H1 (cell line): ENCODE measurements at regions not wholly inside any gene's neighbourhood (a gene's known extent, or its start where the extent isn't known, plus 50 kb on each side); places are given as distances from the start of the nearest gene placed in this dataset.

Experiments
- ASH2L ChIP-seq: fragments of 200-600, 300-600 bp; sonication (generic); IDR thresholded peaks from one replicate; pipeline ENCODE4 v1.7.1; 2017; ENCODE audit warnings: low read length
- CEBPB ChIP-seq: IDR thresholded peaks from 2 replicates; pipeline ENCODE4 v1.6.1; 2012; ENCODE audit warnings: low read depth, low read length
- EP300 ChIP-seq, 2 experiments: IDR thresholded peaks; 1 replicate in 1 of 2; 2 replicates in 1 of 2; pipeline ENCODE4 v1.6.1; 2011 to 2012; ENCODE audit warnings: low read depth in 2 of 2, low read length in 2 of 2, mild to moderate bottlenecking in 2 of 2, borderline replicate concordance in 1 of 2, inconsistent platforms in 1 of 2, moderate library complexity in 1 of 2
- FOSL1 ChIP-seq: IDR thresholded peaks from 2 replicates; pipeline ENCODE4 v1.6.1; 2011; ENCODE audit warnings: mild to moderate bottlenecking, low read depth, low read length, moderate library complexity; ENCODE audit not compliant: insufficient read depth
- JUND ChIP-seq: IDR thresholded peaks from 2 replicates; pipeline ENCODE4 v1.6.1; 2011; ENCODE audit warnings: mild to moderate bottlenecking, improper control_type of control experiment, low read length
- POLR2A ChIP-seq, 2 experiments: IDR thresholded peaks; 1 replicate in 1 of 2; 2 replicates in 1 of 2; pipeline ENCODE4 v1.6.1; 2011; ENCODE audit warnings: low read depth in 2 of 2, low read length in 2 of 2, mild to moderate bottlenecking in 2 of 2; ENCODE audit errors: control extremely low read depth in 1 of 2
- RFX5 ChIP-seq: IDR thresholded peaks from 2 replicates; pipeline ENCODE4 v1.6.1; 2011; ENCODE audit warnings: low read depth, low read length, improper control_type of control experiment, borderline replicate concordance
- SIN3A ChIP-seq, 2 experiments: IDR thresholded peaks in 1 of 2; conservative IDR thresholded peaks in 1 of 2; 2 replicates each; pipeline ENCODE4 v1.6.1; 2011 to 2012; ENCODE audit warnings: low read length in 2 of 2, improper control_type of control experiment in 1 of 2, low read depth in 1 of 2, mild to moderate bottlenecking in 1 of 2
- SP1 ChIP-seq: IDR thresholded peaks from 2 replicates; pipeline ENCODE4 v1.6.1; 2011; ENCODE audit warnings: low read depth, low read length
- TAF1 ChIP-seq: IDR thresholded peaks from 2 replicates; pipeline ENCODE4 v1.6.1; 2011; ENCODE audit warnings: mild to moderate bottlenecking, low read depth, low read length
- ZNF274 ChIP-seq: IDR thresholded peaks from 2 replicates; pipeline ENCODE4 v1.7.0; 2012; ENCODE audit warnings: low read length, borderline replicate concordance; ENCODE audit errors: extremely low read depth
- TF ChIP-seq, protein P1 (sequence below): IDR thresholded peaks from 2 replicates; pipeline ENCODE4 v1.6.1; 2012; ENCODE audit warnings: inconsistent platforms
- TF ChIP-seq, protein P2 (sequence below), 3 experiments: IDR thresholded peaks; 1 replicate in 2 of 3; 2 replicates in 1 of 3; pipeline versions ENCODE4 v1.5.1 to v1.6.1; 2011; ENCODE audit warnings: low read length in 3 of 3, mild to moderate bottlenecking in 3 of 3, inconsistent platforms in 2 of 3, low read depth in 1 of 3, moderate library complexity in 1 of 3; ENCODE audit not compliant: insufficient read depth in 1 of 3; ENCODE audit errors: control extremely low read depth in 1 of 3

DNA sequence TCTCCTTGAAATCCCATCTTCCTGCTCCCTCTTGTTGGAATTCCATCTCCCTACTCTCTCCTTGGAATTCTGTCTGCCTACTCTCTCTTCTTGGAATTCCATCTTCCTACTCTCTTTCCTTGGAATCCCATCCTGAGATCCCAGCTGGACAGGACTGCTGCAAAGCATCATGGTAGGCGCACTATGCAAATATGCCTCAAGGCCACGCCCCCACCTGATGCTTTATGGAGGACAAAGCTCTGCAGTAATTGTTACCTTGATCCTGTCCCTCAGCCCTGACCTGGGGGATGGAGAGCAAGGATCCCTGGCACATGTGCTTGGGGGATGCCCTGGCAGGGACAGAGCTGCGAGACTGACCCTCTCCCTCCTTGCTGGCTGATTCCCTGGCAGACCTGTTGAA, 185.6 kb downstream of the TBX5 start:
- TF ChIP-seq ZNF274 = no peak
- no peak for TF ChIP-seq TAF1
- TF ChIP-seq CEBPB = no peak
- no peak for TF ChIP-seq FOSL1
- no peak for TF ChIP-seq ASH2L
- TF ChIP-seq, protein P1, sequence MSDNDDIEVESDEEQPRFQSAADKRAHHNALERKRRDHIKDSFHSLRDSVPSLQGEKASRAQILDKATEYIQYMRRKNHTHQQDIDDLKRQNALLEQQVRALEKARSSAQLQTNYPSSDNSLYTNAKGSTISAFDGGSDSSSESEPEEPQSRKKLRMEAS = no peak
- no peak for TF ChIP-seq POLR2A (IDR thresholded peaks at IDR 0.05; ENCODE audit: control extremely low read depth in 1 of 2, low read depth in 2 of 2, low read length in 2 of 2)
- TF ChIP-seq, protein P2, sequence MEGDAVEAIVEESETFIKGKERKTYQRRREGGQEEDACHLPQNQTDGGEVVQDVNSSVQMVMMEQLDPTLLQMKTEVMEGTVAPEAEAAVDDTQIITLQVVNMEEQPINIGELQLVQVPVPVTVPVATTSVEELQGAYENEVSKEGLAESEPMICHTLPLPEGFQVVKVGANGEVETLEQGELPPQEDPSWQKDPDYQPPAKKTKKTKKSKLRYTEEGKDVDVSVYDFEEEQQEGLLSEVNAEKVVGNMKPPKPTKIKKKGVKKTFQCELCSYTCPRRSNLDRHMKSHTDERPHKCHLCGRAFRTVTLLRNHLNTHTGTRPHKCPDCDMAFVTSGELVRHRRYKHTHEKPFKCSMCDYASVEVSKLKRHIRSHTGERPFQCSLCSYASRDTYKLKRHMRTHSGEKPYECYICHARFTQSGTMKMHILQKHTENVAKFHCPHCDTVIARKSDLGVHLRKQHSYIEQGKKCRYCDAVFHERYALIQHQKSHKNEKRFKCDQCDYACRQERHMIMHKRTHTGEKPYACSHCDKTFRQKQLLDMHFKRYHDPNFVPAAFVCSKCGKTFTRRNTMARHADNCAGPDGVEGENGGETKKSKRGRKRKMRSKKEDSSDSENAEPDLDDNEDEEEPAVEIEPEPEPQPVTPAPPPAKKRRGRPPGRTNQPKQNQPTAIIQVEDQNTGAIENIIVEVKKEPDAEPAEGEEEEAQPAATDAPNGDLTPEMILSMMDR (IDR thresholded peaks at IDR 0.05; ENCODE audit: control extremely low read depth in 1 of 3, insufficient read depth in 1 of 3, low read depth in 1 of 3, low read length in 3 of 3) = no peak
- no peak for TF ChIP-seq SP1
- no peak for TF ChIP-seq SIN3A (conservative IDR thresholded peaks at IDR 0.05 in 1 of 2, IDR thresholded peaks at IDR 0.05 in 1 of 2; ENCODE audit: low read depth in 1 of 2, low read length in 2 of 2)
- no peak for TF ChIP-seq EP300 (IDR thresholded peaks at IDR 0.05; ENCODE audit: borderline replicate concordance in 1 of 2, low read depth in 2 of 2, low read length in 2 of 2)
- no peak for TF ChIP-seq JUND
- no peak for TF ChIP-seq RFX5
